ENCODE measurements at regions not wholly inside any gene's neighbourhood (a gene's known extent, or its start where the extent isn't known, plus 50 kb on each side); places are given as distances from the start of the nearest gene placed in this dataset.
"Not testable (repeated sequence)": the region's sequence is repeated elsewhere in the genome, so short reads cannot be mapped to it uniquely, and the experiment has no call there.

GRCh38 chr7:152905949-152906348 lies 146.4 kb downstream of the ACTR3B start:
- no peaks in the 10 kb centered on the region for H3K27me3 ChIP-seq (ENCODE audit: insufficient read depth, low read length)
- H3K9me3 ChIP-seq (ENCODE audit: low read length), result no peaks in the 10 kb centered on the region
- no peaks in the 10 kb centered on the region for H3K36me3 ChIP-seq (ENCODE audit: insufficient read depth, low read length)
- H2AFZ ChIP-seq (ENCODE audit: low read depth, low read length), result no peak overlapping the region
- peaks cover 14% of the 10 kb centered on the region for H3K4me1 ChIP-seq (ENCODE audit: insufficient read depth, low read length)
- H3K4me3 ChIP-seq (ENCODE audit: low read length), result no peak overlapping the region

- Histone ChIP-seq H2AFZ (ENCODE audit: low read depth, low read length) (no peak overlapping the region), H3K27me3 (ENCODE audit: insufficient read depth, low read length) (no peaks in the 10 kb centered on the region), H3K36me3 (ENCODE audit: insufficient read depth, low read length) (no peaks in the 10 kb centered on the region), H3K9me3 (ENCODE audit: low read length) (no peaks in the 10 kb centered on the region), H3K4me1 (ENCODE audit: insufficient read depth, low read length) (peaks cover 11% of the 10 kb centered on the region), H3K4me3 (ENCODE audit: low read length) (no peak overlapping the region)
Observed at GRCh38 chr7:152907042-152907761, 147.7 kb downstream of the ACTR3B start.

- no peaks in the 10 kb centered on the region for H3K36me3 ChIP-seq (ENCODE audit: insufficient read depth, low read length)
- no peak overlapping the region for H2AFZ ChIP-seq (ENCODE audit: low read depth, low read length)
- no peak overlapping the region for H3K4me3 ChIP-seq (ENCODE audit: low read length)
- peaks cover 11% of the 10 kb centered on the region for H3K4me1 ChIP-seq (ENCODE audit: insufficient read depth, low read length)
- no peaks in the 10 kb centered on the region for H3K27me3 ChIP-seq (ENCODE audit: insufficient read depth, low read length)
- H3K9me3 ChIP-seq (ENCODE audit: low read length), result no peaks in the 10 kb centered on the region
Observed at GRCh38 chr7:152909280-152909679, 149.7 kb downstream of the ACTR3B start.

GRCh38 chr7:152909683-152910544 lies 150.4 kb downstream of the ACTR3B start:
- no peak overlapping the region for H2AFZ ChIP-seq (ENCODE audit: low read depth, low read length)
- H3K36me3 ChIP-seq (ENCODE audit: insufficient read depth, low read length), result no peaks in the 10 kb centered on the region
- peaks cover 11% of the 10 kb centered on the region for H3K4me1 ChIP-seq (ENCODE audit: insufficient read depth, low read length)
- H3K9me3 ChIP-seq (ENCODE audit: low read length), result no peaks in the 10 kb centered on the region
- H3K27me3 ChIP-seq (ENCODE audit: insufficient read depth, low read length), result no peaks in the 10 kb centered on the region
- H3K4me3 ChIP-seq (ENCODE audit: low read length), result no peak overlapping the region

GRCh38 chr7:152910545-152911225 lies 151.1 kb downstream of the ACTR3B start:
- no peaks in the 10 kb centered on the region for H3K9me3 ChIP-seq (ENCODE audit: low read length)
- H3K36me3 ChIP-seq (ENCODE audit: insufficient read depth, low read length), result no peaks in the 10 kb centered on the region
- no peak overlapping the region for H2AFZ ChIP-seq (ENCODE audit: low read depth, low read length)
- no peak overlapping the region for H3K4me3 ChIP-seq (ENCODE audit: low read length)
- no peaks in the 10 kb centered on the region for H3K27me3 ChIP-seq (ENCODE audit: insufficient read depth, low read length)
- peaks cover 11% of the 10 kb centered on the region for H3K4me1 ChIP-seq (ENCODE audit: insufficient read depth, low read length)

GRCh38 chr7:152911226-152911560 lies 151.6 kb downstream of the ACTR3B start:
- H3K36me3 ChIP-seq (ENCODE audit: insufficient read depth, low read length), result no peaks in the 10 kb centered on the region
- H2AFZ ChIP-seq (ENCODE audit: low read depth, low read length), result no peak overlapping the region
- no peak overlapping the region for H3K4me3 ChIP-seq (ENCODE audit: low read length)
- H3K27me3 ChIP-seq (ENCODE audit: insufficient read depth, low read length), result no peaks in the 10 kb centered on the region
- peaks cover 11% of the 10 kb centered on the region for H3K4me1 ChIP-seq (ENCODE audit: insufficient read depth, low read length)
- no peaks in the 10 kb centered on the region for H3K9me3 ChIP-seq (ENCODE audit: low read length)

GRCh38 chr7:152911922-152912321 lies 152.4 kb downstream of the ACTR3B start:
- Histone ChIP-seq H3K27me3 (ENCODE audit: insufficient read depth, low read length) (no peaks in the 10 kb centered on the region), H3K36me3 (ENCODE audit: insufficient read depth, low read length) (no peaks in the 10 kb centered on the region), H2AFZ (ENCODE audit: low read depth, low read length) (no peak overlapping the region), H3K4me3 (ENCODE audit: low read length) (no peak overlapping the region), H3K4me1 (ENCODE audit: insufficient read depth, low read length) (peaks cover 11% of the 10 kb centered on the region), H3K9me3 (ENCODE audit: low read length) (no peaks in the 10 kb centered on the region)

GRCh38 chr7:152912511-152912910 lies 153.0 kb downstream of the ACTR3B start:
- H3K4me1 ChIP-seq (ENCODE audit: insufficient read depth, low read length), result peaks cover 11% of the 10 kb centered on the region
- H2AFZ ChIP-seq (ENCODE audit: low read depth, low read length), result no peak overlapping the region
- H3K9me3 ChIP-seq (ENCODE audit: low read length), result no peaks in the 10 kb centered on the region
- no peaks in the 10 kb centered on the region for H3K27me3 ChIP-seq (ENCODE audit: insufficient read depth, low read length)
- no peaks in the 10 kb centered on the region for H3K36me3 ChIP-seq (ENCODE audit: insufficient read depth, low read length)
- no peak overlapping the region for H3K4me3 ChIP-seq (ENCODE audit: low read length)

- no peaks in the 10 kb centered on the region for H3K36me3 ChIP-seq (ENCODE audit: insufficient read depth, low read length)
- H3K4me3 ChIP-seq (ENCODE audit: low read length), result no peak overlapping the region
- no peaks in the 10 kb centered on the region for H3K9me3 ChIP-seq (ENCODE audit: low read length)
- H3K27me3 ChIP-seq (ENCODE audit: insufficient read depth, low read length), result no peaks in the 10 kb centered on the region
- H3K4me1 ChIP-seq (ENCODE audit: insufficient read depth, low read length), result peaks cover 11% of the 10 kb centered on the region
- H2AFZ ChIP-seq (ENCODE audit: low read depth, low read length), result no peak overlapping the region
Observed at GRCh38 chr7:152913492-152913891, 153.9 kb downstream of the ACTR3B start.

- Histone ChIP-seq H3K4me3 (ENCODE audit: low read length) (no peak overlapping the region), H3K9me3 (ENCODE audit: low read length) (no peaks in the 10 kb centered on the region), H3K27me3 (ENCODE audit: insufficient read depth, low read length) (no peaks in the 10 kb centered on the region), H3K4me1 (ENCODE audit: insufficient read depth, low read length) (peaks cover 11% of the 10 kb centered on the region), H3K36me3 (ENCODE audit: insufficient read depth, low read length) (no peaks in the 10 kb centered on the region), H2AFZ (ENCODE audit: low read depth, low read length) (no peak overlapping the region)
Observed at GRCh38 chr7:152914014-152914844, 154.7 kb downstream of the ACTR3B start.

- not testable (repeated sequence) for H3K9me3 ChIP-seq (ENCODE audit: low read length); H2AFZ ChIP-seq (ENCODE audit: low read depth, low read length); H3K4me3 ChIP-seq (ENCODE audit: low read length); H3K4me1 ChIP-seq (ENCODE audit: insufficient read depth, low read length); H3K36me3 ChIP-seq (ENCODE audit: insufficient read depth, low read length); H3K27me3 ChIP-seq (ENCODE audit: insufficient read depth, low read length)
Observed at GRCh38 chr7:152914845-152915102, 155.2 kb downstream of the ACTR3B start.

- no peaks in the 10 kb centered on the region for H3K36me3 ChIP-seq (ENCODE audit: insufficient read depth, low read length)
- H3K4me3 ChIP-seq (ENCODE audit: low read length), result no peak overlapping the region
- H2AFZ ChIP-seq (ENCODE audit: low read depth, low read length), result no peak overlapping the region
- peaks cover 38% of the 10 kb centered on the region for H3K27me3 ChIP-seq (ENCODE audit: insufficient read depth, low read length)
- H3K4me1 ChIP-seq (ENCODE audit: insufficient read depth, low read length), result peaks cover 2% of the 10 kb centered on the region
- H3K9me3 ChIP-seq (ENCODE audit: low read length), result no peaks in the 10 kb centered on the region
Observed at GRCh38 chr7:152922318-152923081, 162.9 kb downstream of the ACTR3B start.

Data from neuron (in vitro differentiated cells).